SU-DHL-6 (cell line): ENCODE measurements at regions not wholly inside any gene's neighbourhood (a gene's known extent, or its start where the extent isn't known, plus 50 kb on each side); places are given as distances from the start of the nearest gene placed in this dataset.
"Not testable (repeated sequence)": the region's sequence is repeated elsewhere in the genome, so short reads cannot be mapped to it uniquely, and the experiment has no call there.

ENCODE experiments used
- H2AFZ ChIP-seq: fragments of 200-600 bp; sonication (generic); 2 replicates; pipeline ENCODE4 v1.6.1; 2014; ENCODE audit warnings: low read depth, mild to moderate bottlenecking, moderate library complexity, mixed read lengths, antibody characterized with exemption, low read length; ENCODE audit not compliant: severe bottlenecking
- H3F3A ChIP-seq: fragments of 200-600 bp; shearing (Covaris generic); 2 replicates; pipeline ENCODE4 v1.6.0; 2016; ENCODE audit warnings: antibody characterized with exemption, mild to moderate bottlenecking; ENCODE audit not compliant: insufficient read depth
- H3K27ac ChIP-seq: fragments of 200-600 bp; sonication (generic); 2 replicates; pipeline ENCODE4 v1.5.1; 2016; ENCODE audit warnings: low read depth, mild to moderate bottlenecking, low read length, moderate library complexity, mixed read lengths
- H3K27me3 ChIP-seq: fragments of 200-600 bp; sonication (generic), shearing (Covaris generic); 2 replicates; pipeline ENCODE4 v1.6.0; 2014; ENCODE audit warnings: mild to moderate bottlenecking, low read length
- H3K36me3 ChIP-seq: fragments of 200-600 bp; sonication (generic); 2 replicates; pipeline ENCODE4 v1.6.1; 2014; ENCODE audit warnings: mild to moderate bottlenecking, low read length, mixed read lengths
- H3K4me2 ChIP-seq: fragments of 300-600, 200-600 bp; shearing (Covaris generic), sonication (generic); 2 replicates; pipeline ENCODE4 v1.6.0; 2014; ENCODE audit warnings: low read length, low read depth, mild to moderate bottlenecking; ENCODE audit not compliant: poor library complexity, severe bottlenecking
- H3K4me3 ChIP-seq: fragments of 200-600 bp; sonication (generic); 2 replicates; pipeline ENCODE4 v1.5.1; 2014; ENCODE audit warnings: antibody characterized with exemption, low read length, mild to moderate bottlenecking, mixed read lengths; ENCODE audit not compliant: insufficient read depth, poor library complexity, severe bottlenecking
- H3K79me2 ChIP-seq: fragments of 200-600 bp; sonication (generic); 2 replicates; pipeline ENCODE4 v1.6.1; 2014; ENCODE audit warnings: mild to moderate bottlenecking, low read length, moderate library complexity; ENCODE audit not compliant: insufficient read depth
- H3K9ac ChIP-seq: fragments of 200-600 bp; sonication (generic); 2 replicates; pipeline ENCODE4 v1.7.0; 2014; ENCODE audit warnings: mild to moderate bottlenecking, low read length
- H3K9me2 ChIP-seq: fragments of 200-600 bp; sonication (generic); replicated peaks from 2 replicates; pipeline ENCODE4 v1.6.1; 2014; ENCODE audit warnings: low read length; ENCODE audit not compliant: insufficient read depth
- H3K9me3 ChIP-seq: fragments of 200-600 bp; sonication (generic); 2 replicates; pipeline ENCODE4 v1.6.1; 2014; ENCODE audit warnings: low read length, mixed read lengths; ENCODE audit not compliant: insufficient read depth
- H4K20me1 ChIP-seq: fragments of 200-600 bp; sonication (generic); 2 replicates; pipeline ENCODE4 v1.6.1; 2014; ENCODE audit warnings: low read depth, mild to moderate bottlenecking, antibody characterized with exemption, low read length, moderate library complexity, mixed read lengths
- CTCF ChIP-seq: fragments of 200-600 bp; sonication (generic); IDR thresholded peaks from one replicate; pipeline ENCODE4 v1.5.1; 2017; ENCODE audit warnings: antibody characterized with exemption, mild to moderate bottlenecking, low read length, moderate library complexity; ENCODE audit not compliant: insufficient read depth, poor library complexity, severe bottlenecking
- EZH2phosphoT487 ChIP-seq: fragments of 200-600 bp; sonication (generic), shearing (Covaris generic); conservative IDR thresholded peaks from 2 replicates; pipeline ENCODE4 v1.6.1; 2018; ENCODE audit warnings: mild to moderate bottlenecking, antibody characterized with exemption, low read length, moderate library complexity, mixed read lengths

- Histone ChIP-seq H3K79me2 (no peaks in the 10 kb centered on the region), H3K36me3 (no peaks in the 10 kb centered on the region), H3K9ac (no peak overlapping the region), H3F3A (no peaks in the 10 kb centered on the region), H3K27me3 (no peaks in the 10 kb centered on the region), H4K20me1 (no peaks in the 10 kb centered on the region), H3K9me2 (no peaks in the 10 kb centered on the region), H3K4me2 (no peak overlapping the region), H3K9me3 (no peaks in the 10 kb centered on the region), H2AFZ (no peak overlapping the region), H3K4me3 (no peak overlapping the region), H3K27ac (no peak overlapping the region)
- no peak for TF ChIP-seq EZH2phosphoT487
- no peak for TF ChIP-seq CTCF
These were observed 277.7 kb upstream of the ECI2 start for GRCh38 chr6:4413073-4413472.

DNA sequence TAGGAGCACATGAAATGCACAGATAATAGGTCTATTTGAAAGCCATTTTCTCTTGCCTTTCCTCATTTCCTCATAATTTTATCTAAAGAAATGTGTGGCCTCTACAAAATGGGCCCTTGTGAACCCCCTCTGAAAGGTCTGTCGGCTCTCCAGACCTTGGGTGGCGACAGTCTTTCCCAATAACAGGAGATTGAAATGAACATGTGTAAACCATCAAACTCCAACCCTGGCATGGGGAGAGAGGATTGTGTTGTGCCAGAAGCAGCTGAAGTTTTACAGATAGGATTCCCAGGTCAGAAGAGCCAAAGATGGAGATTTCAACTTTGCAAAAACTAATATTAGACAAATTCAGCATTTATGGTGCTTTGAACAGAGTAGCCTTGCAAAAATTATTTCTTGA, 277.1 kb upstream of the ECI2 start:
- Histone ChIP-seq H3K79me2 (no peaks in the 10 kb centered on the region), H3K27me3 (no peaks in the 10 kb centered on the region), H2AFZ (no peak overlapping the region), H3K9me2 (no peaks in the 10 kb centered on the region), H3K4me3 (no peak overlapping the region), H3K4me2 (no peak overlapping the region), H3K9ac (no peak overlapping the region), H3K36me3 (no peaks in the 10 kb centered on the region), H4K20me1 (no peaks in the 10 kb centered on the region), H3F3A (no peaks in the 10 kb centered on the region), H3K9me3 (no peaks in the 10 kb centered on the region), H3K27ac (no peak overlapping the region)
- TF ChIP-seq CTCF: no peak
- no peak for TF ChIP-seq EZH2phosphoT487

GRCh38 chr6:4412077-4412476, 276.7 kb upstream of the ECI2 start:
- Histone ChIP-seq H4K20me1 (no peaks in the 10 kb centered on the region), H3K4me2 (no peak overlapping the region), H3K27me3 (no peaks in the 10 kb centered on the region), H3F3A (no peaks in the 10 kb centered on the region), H3K4me3 (no peak overlapping the region), H3K9me3 (0 out of 2 replicates have a peak, but pooled peaks cover under 1% of the 10 kb centered on the region), H3K9ac (no peak overlapping the region), H2AFZ (no peak overlapping the region), H3K79me2 (no peaks in the 10 kb centered on the region), H3K9me2 (no peaks in the 10 kb centered on the region), H3K36me3 (no peaks in the 10 kb centered on the region), H3K27ac (no peak overlapping the region)
- TF ChIP-seq CTCF (no peak), EZH2phosphoT487 (no peak)

DNA sequence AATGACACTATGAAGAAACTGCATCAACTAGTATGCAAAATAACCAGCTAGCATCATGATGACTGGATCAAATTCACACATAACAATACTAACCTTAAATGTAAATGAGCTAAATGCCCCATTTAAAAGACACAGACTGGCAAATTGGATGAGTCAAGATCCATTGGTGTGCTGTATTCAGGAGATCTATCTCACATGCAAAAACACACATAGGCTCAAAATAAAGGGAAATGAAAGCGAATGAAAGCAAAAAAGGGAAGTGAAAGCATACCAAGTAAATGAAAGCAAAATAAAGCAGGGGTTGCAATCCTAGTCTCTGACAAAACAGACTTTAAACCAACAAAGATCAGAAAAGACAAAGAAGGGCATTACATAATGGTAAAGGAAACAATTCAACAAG, 272.3 kb upstream of the ECI2 start:
- peak overlapping the region; percentile 3 for H3K4me2 ChIP-seq
- H3K9me2 ChIP-seq, H3K79me2 ChIP-seq, H4K20me1 ChIP-seq, H3K27me3 ChIP-seq, H3K36me3 ChIP-seq, H3K27ac ChIP-seq, H3K4me3 ChIP-seq, H3F3A ChIP-seq, H3K9ac ChIP-seq, H2AFZ ChIP-seq: not testable (repeated sequence)
- H3K9me3 ChIP-seq: peaks cover 12% of the 10 kb centered on the region; the same call in 1 of the 2 replicates
